CD14-positive monocyte (primary cell): ENCODE measurements at regions not wholly inside any gene's neighbourhood (a gene's known extent, or its start where the extent isn't known, plus 50 kb on each side); places are given as distances from the start of the nearest gene placed in this dataset.

ENCODE experiments used
- DNase-seq, 3 donors: peaks; one replicate each; pipeline ENCODE4 v3.0.0-alpha.2; 2011 to 2022
- H2AFZ ChIP-seq: 2 replicates; pipeline ENCODE4 v1.6.0; 2012; ENCODE audit warnings: mild to moderate bottlenecking, low read depth, low read length, inconsistent platforms; ENCODE audit not compliant: insufficient read depth, poor library complexity, severe bottlenecking
- H3K27ac ChIP-seq, 2 donors: 1 replicate in 1 of 2; 2 replicates in 1 of 2; pipeline ENCODE4 v1.5.1; 2012 to 2013; ENCODE audit warnings: low read length in 2 of 2, control low read depth in 1 of 2, inconsistent platforms in 1 of 2, low read depth in 1 of 2, mild to moderate bottlenecking in 1 of 2
- H3K27me3 ChIP-seq, 2 donors: one replicate each; pipeline versions ENCODE4 v1.6.0 to v1.6.1; 2011 to 2013; ENCODE audit warnings: low read length in 2 of 2; ENCODE audit not compliant: control insufficient read depth in 2 of 2, insufficient read depth in 2 of 2
- H3K36me3 ChIP-seq, 2 donors: replicated peaks in 1 of 2; 1 replicate in 1 of 2; 2 replicates in 1 of 2; pipeline versions ENCODE4 v1.5.1 to v1.6.1; 2012 to 2013; ENCODE audit warnings: low read length in 2 of 2, control low read depth in 1 of 2, inconsistent platforms in 1 of 2, mild to moderate bottlenecking in 1 of 2; ENCODE audit not compliant: insufficient read depth in 2 of 2, control insufficient read depth in 1 of 2
- H3K4me1 ChIP-seq, 2 donors: 1 replicate in 1 of 2; 2 replicates in 1 of 2; pipeline versions ENCODE4 v1.5.1 to v1.6.1; 2012 to 2013; ENCODE audit warnings: low read length in 2 of 2, control low read depth in 1 of 2, inconsistent platforms in 1 of 2, mild to moderate bottlenecking in 1 of 2, moderate library complexity in 1 of 2; ENCODE audit not compliant: insufficient read depth in 2 of 2, control insufficient read depth in 1 of 2
- H3K4me2 ChIP-seq: replicated peaks from 2 replicates; pipeline ENCODE3; 2012; ENCODE audit warnings: low read length, moderate library complexity, mild to moderate bottlenecking; ENCODE audit not compliant: poor library complexity, severe bottlenecking; ENCODE audit errors: extremely low read depth
- H3K4me3 ChIP-seq, 3 experiments: fragments of 200-600 bp in 1 of 3; sonication (generic) in 1 of 3; replicated peaks in 1 of 3; 1 replicate in 2 of 3; 2 replicates in 1 of 3; pipeline ENCODE4 v1.5.1; 2011 to 2013; ENCODE audit warnings: low read length in 3 of 3, mild to moderate bottlenecking in 3 of 3, control low read depth in 2 of 3, low read depth in 2 of 3, inconsistent platforms in 1 of 3, moderate library complexity in 1 of 3
- H3K79me2 ChIP-seq: 2 replicates; pipeline ENCODE4 v1.6.0; 2012; ENCODE audit warnings: mild to moderate bottlenecking, control low read depth, inconsistent platforms, low read length, moderate library complexity; ENCODE audit not compliant: insufficient read depth
- H3K9ac ChIP-seq: 2 replicates; pipeline ENCODE4 v1.6.0; 2017; ENCODE audit warnings: low read length, mild to moderate bottlenecking; ENCODE audit not compliant: insufficient read depth, poor library complexity, severe bottlenecking
- H3K9me3 ChIP-seq, 2 donors: replicated peaks in 1 of 2; 1 replicate in 1 of 2; 2 replicates in 1 of 2; pipeline versions ENCODE4 v1.5.1 to v1.6.1; 2012 to 2013; ENCODE audit warnings: low read length in 2 of 2, control low read depth in 1 of 2; ENCODE audit not compliant: control insufficient read depth in 1 of 2, insufficient read depth in 1 of 2
- H4K20me1 ChIP-seq: 2 replicates; pipeline ENCODE4 v1.6.0; 2012; ENCODE audit warnings: mild to moderate bottlenecking, low read length, control low read depth, moderate library complexity; ENCODE audit not compliant: insufficient read depth
- H3K27ac Mint-ChIP-seq, 7 donors: one replicate each; pipeline ENCODE4 v1.8.0; 2020; ENCODE audit warnings: mild to moderate bottlenecking in 7 of 7, mixed read lengths in 7 of 7, moderate library complexity in 6 of 7, inconsistent platforms in 2 of 7
- H3K27me3 Mint-ChIP-seq, 3 donors: one replicate each; pipeline ENCODE4 v1.8.0; 2021 to 2022; ENCODE audit warnings: low read depth in 3 of 3, mild to moderate bottlenecking in 3 of 3, mixed read lengths in 3 of 3, moderate library complexity in 3 of 3, inconsistent platforms in 1 of 3
- H3K36me3 Mint-ChIP-seq, 2 donors: one replicate each; pipeline ENCODE4 v1.8.0; 2020; ENCODE audit warnings: mixed read lengths in 2 of 2, inconsistent platforms in 1 of 2, mild to moderate bottlenecking in 1 of 2
- H3K4me1 Mint-ChIP-seq: one replicate; pipeline ENCODE4 v1.8.0; 2020; ENCODE audit warnings: mild to moderate bottlenecking, mixed read lengths
- H3K4me3 Mint-ChIP-seq, 2 donors: one replicate each; pipeline ENCODE4 v1.8.0; 2020; ENCODE audit warnings: mild to moderate bottlenecking in 2 of 2, mixed read lengths in 2 of 2, moderate library complexity in 1 of 2
- H3K9me3 Mint-ChIP-seq, 7 donors: one replicate each; pipeline ENCODE4 v1.8.0; 2020 to 2022; ENCODE audit warnings: mixed read lengths in 7 of 7, mild to moderate bottlenecking in 6 of 7, moderate library complexity in 6 of 7, inconsistent platforms in 2 of 7
- WGBS: methylation state at CpG from one replicate; pipeline ENCODE4 v1.1.5; 2013; ENCODE audit warnings: missing lambda C conversion rate; ENCODE audit not compliant: insufficient coverage; 5-methylcytosine and 5-hydroxymethylcytosine counted together
- intact Hi-C, 2 donors: fragments of 100-400 bp; cut with micrococcal nuclease; formaldehyde crosslinking; loops; one replicate each; pipeline versions ENCODE4 v1.15.0 to v1.15.1; 2023
- TF ChIP-seq, protein P1 (sequence below): fragments of 200-600 bp; IDR thresholded peaks from one replicate; pipeline ENCODE4 v1.8.0; 2022; ENCODE audit warnings: antibody characterized with exemption, mild to moderate bottlenecking

DNA sequence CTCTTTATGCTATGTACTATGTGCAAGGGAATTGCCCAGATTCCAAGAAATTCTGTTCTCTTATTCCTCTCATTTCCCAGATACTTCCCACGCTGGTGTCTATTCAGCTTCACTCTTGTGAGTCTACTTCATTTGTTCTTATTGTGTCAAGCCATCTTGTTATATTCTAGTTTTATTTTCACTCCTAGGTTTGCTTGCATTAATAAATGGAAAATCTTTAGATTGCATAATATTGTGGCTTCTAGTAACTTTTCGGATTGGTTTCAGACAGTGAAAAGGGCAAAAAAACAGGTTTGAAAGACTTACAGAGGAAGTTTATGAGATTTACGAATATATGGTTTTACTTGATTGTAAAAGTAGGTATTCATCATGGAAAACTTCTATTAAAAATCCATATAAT is 128.4 kb downstream of the BTC start:
- Mint-ChIP-seq H3K9me3 (no peaks in the 10 kb centered on the region), H3K36me3 (no peaks in the 10 kb centered on the region), H3K27ac (no peak overlapping the region), H3K4me1 (peaks cover 13% of the 10 kb centered on the region), H3K27me3 (peaks cover 0 to 4% (median 1%) of the 10 kb centered on the region in 3 donors), H3K4me3 (no peak overlapping the region)
- H3K4me1 ChIP-seq: peaks cover 0 to 9% of the 10 kb centered on the region in 2 donors
- H3K4me2 ChIP-seq: no peak overlapping the region
- H3K36me3 ChIP-seq: no peaks in the 10 kb centered on the region
- no peak for DNase-seq
- no peak overlapping the region for H3K4me3 ChIP-seq
- no CpG with 5 or more reads among the region's 3 CpGs for WGBS
- intact Hi-C loops: loop anchor here in 1 of 2 donors (10.0 kb wide), 1 partner anchor 121 kb away; no protein-coding TSS in a partner anchor
- H4K20me1 ChIP-seq: no peaks in the 10 kb centered on the region
- H3K9me3 ChIP-seq: no peaks in the 10 kb centered on the region
- no peak overlapping the region for H3K9ac ChIP-seq
- H2AFZ ChIP-seq: no peak overlapping the region
- TF ChIP-seq, protein P1, sequence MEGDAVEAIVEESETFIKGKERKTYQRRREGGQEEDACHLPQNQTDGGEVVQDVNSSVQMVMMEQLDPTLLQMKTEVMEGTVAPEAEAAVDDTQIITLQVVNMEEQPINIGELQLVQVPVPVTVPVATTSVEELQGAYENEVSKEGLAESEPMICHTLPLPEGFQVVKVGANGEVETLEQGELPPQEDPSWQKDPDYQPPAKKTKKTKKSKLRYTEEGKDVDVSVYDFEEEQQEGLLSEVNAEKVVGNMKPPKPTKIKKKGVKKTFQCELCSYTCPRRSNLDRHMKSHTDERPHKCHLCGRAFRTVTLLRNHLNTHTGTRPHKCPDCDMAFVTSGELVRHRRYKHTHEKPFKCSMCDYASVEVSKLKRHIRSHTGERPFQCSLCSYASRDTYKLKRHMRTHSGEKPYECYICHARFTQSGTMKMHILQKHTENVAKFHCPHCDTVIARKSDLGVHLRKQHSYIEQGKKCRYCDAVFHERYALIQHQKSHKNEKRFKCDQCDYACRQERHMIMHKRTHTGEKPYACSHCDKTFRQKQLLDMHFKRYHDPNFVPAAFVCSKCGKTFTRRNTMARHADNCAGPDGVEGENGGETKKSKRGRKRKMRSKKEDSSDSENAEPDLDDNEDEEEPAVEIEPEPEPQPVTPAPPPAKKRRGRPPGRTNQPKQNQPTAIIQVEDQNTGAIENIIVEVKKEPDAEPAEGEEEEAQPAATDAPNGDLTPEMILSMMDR: no peak
- H3K79me2 ChIP-seq: no peaks in the 10 kb centered on the region
- H3K27me3 ChIP-seq: no peaks in the 10 kb centered on the region
- no peak overlapping the region for H3K27ac ChIP-seq

DNA sequence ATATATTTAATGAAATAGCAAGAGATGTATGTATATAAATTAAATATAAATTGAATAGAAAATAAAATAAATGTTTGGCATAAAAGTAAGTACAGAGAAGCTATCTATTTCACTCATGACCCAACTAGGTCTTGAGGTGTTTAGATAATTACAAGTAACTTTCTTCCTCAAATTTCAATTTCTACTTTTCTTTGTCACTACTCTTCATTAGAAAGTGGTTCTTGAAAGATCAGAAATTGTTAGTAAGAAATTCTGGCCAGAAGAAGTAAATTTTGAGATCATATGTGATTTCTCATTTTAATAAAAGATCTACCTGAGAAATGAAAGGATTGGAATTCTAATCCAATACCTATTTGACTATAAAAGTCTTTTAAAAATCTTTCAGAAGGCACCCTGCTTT is 126.9 kb downstream of the BTC start:
- Histone ChIP-seq H3K4me1 (peaks cover 0 to 9% of the 10 kb centered on the region in 2 donors), H3K79me2 (no peaks in the 10 kb centered on the region), H3K27me3 (no peaks in the 10 kb centered on the region), H3K4me2 (no peak overlapping the region), H2AFZ (no peak overlapping the region), H3K9ac (no peak overlapping the region), H4K20me1 (no peaks in the 10 kb centered on the region), H3K36me3 (no peaks in the 10 kb centered on the region), H3K4me3 (no peak overlapping the region), H3K9me3 (no peaks in the 10 kb centered on the region), H3K27ac (no peak overlapping the region)
- Mint-ChIP-seq H3K27ac (no peak overlapping the region), H3K4me3 (no peak overlapping the region), H3K4me1 (peaks cover 14% of the 10 kb centered on the region), H3K9me3 (no peaks in the 10 kb centered on the region), H3K36me3 (no peaks in the 10 kb centered on the region), H3K27me3 (peaks cover 0 to 6% (median 1%) of the 10 kb centered on the region in 3 donors)
- intact Hi-C loops: loop anchor here in 1 of 2 donors (10.0 kb wide), 1 partner anchor 123 kb away; no protein-coding TSS in a partner anchor
- TF ChIP-seq, protein P1: no peak
- DNase-seq: no peak
